Stimulated activated memory B cell treated with anti-CD40 and anti-IgM and Interleukin-4, amounts not matched to agents 10 μg/mL and 1 μg/mL and 100 μg/mL, for 72 hours (primary cell): ENCODE measurements at regions not wholly inside any gene's neighbourhood (a gene's known extent, or its start where the extent isn't known, plus 50 kb on each side); places are given as distances from the start of the nearest gene placed in this dataset.

ENCODE experiments used
- ATAC-seq: fragments of 150-1000 bp; cut with Tn5 transposase; 2 replicates; pipeline ENCODE4 v1.10.0; 2021
- H3K27ac Mint-ChIP-seq: one replicate; pipeline ENCODE4 v1.8.0; 2022; ENCODE audit warnings: mild to moderate bottlenecking, mixed read lengths
- H3K27me3 Mint-ChIP-seq: one replicate; pipeline ENCODE4 v1.8.0; 2022; ENCODE audit warnings: mixed read lengths
- H3K36me3 Mint-ChIP-seq: one replicate; pipeline ENCODE4 v1.8.0; 2022; ENCODE audit warnings: mixed read lengths
- H3K4me1 Mint-ChIP-seq: one replicate; pipeline ENCODE4 v1.8.0; 2022; ENCODE audit warnings: mixed read lengths
- H3K4me3 Mint-ChIP-seq: one replicate; pipeline ENCODE4 v1.8.0; 2022; ENCODE audit warnings: mild to moderate bottlenecking, moderate library complexity, mixed read lengths
- H3K9me3 Mint-ChIP-seq: one replicate; pipeline ENCODE4 v1.8.0; 2022; ENCODE audit warnings: mixed read lengths

DNA sequence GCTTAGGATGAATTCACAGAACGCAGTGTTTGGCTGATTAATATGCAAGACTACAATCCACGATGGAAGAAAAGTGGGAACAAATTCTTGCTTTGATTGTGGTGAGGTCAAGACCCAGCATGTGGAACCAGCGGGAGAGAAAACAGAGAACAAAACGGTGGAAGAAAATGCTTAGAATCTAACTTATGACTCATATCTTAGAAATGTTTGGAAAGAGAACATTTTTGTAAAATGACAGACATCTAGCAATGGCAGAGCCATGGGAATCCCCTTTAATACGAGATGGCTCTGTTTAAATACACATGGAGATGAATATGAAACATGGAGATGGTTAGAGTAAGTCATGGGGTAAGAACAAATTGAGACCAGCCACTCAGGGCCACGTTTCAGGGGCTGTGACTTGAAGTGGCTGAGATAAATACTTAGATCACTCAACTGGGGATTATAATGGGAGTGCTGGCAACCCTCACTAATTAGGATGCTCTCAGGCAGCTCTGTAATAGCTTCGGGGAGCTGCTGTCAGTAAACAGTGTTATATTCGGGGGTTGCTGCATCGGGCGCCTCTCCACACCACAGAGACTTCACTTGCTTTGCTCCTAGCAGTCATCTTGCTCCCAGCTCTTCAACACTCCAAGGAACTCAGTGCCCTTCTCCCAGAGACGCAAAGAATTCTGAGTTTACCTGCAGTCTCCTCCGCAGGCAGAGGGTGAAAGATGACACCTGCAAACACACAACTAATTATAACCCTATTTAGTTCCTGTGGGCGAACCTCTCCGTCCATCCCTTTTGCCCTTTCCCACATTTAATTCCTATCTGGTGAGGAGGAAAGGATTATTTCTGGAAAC lies 68.0 kb upstream of the ONECUT1 start:
- Mint-ChIP-seq H3K9me3 (no peaks in the 10 kb centered on the region), H3K27me3 (peaks cover 16% of the 10 kb centered on the region), H3K4me3 (no peak overlapping the region)

DNA sequence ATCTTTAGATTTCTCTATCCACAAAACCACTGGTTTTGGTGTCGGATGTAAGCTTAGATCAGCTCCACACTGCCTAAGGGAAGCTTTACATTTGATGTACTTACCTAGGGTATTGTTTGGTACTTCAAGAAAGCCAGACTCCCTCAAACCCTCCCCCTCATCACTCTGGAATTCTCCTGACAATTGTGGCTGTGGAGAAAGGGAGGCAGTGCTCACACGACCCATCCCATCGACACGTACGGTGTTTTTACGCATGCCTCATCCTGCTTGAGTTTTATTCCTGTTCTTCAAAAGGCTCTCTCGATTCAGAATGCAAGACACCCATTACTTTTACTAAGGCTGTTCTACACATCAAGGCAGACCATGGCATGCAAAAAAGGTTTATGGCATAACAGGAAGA lies 67.3 kb upstream of the ONECUT1 start:
- H3K9me3 Mint-ChIP-seq = no peaks in the 10 kb centered on the region
- H3K4me3 Mint-ChIP-seq = no peak overlapping the region
- H3K36me3 Mint-ChIP-seq = no peaks in the 10 kb centered on the region
- peaks cover 16% of the 10 kb centered on the region for H3K27me3 Mint-ChIP-seq
- H3K4me1 Mint-ChIP-seq = no peaks in the 10 kb centered on the region
- H3K27ac Mint-ChIP-seq = no peak overlapping the region
- ATAC-seq = no peak

More for the DNA sequence above, 68.0 kb upstream of the ONECUT1 start:
- no peaks in the 10 kb centered on the region for H3K4me1 Mint-ChIP-seq
- no peaks in the 10 kb centered on the region for H3K36me3 Mint-ChIP-seq
- H3K27ac Mint-ChIP-seq = no peak overlapping the region
- no peak for ATAC-seq

- Mint-ChIP-seq H3K27me3 (peaks cover 16% of the 10 kb centered on the region), H3K4me3 (no peak overlapping the region), H3K27ac (no peak overlapping the region), H3K9me3 (no peaks in the 10 kb centered on the region), H3K4me1 (no peaks in the 10 kb centered on the region), H3K36me3 (no peaks in the 10 kb centered on the region)
- no peak for ATAC-seq
These were observed 66.2 kb upstream of the ONECUT1 start for GRCh38 chr15:52856286-52856685.

DNA sequence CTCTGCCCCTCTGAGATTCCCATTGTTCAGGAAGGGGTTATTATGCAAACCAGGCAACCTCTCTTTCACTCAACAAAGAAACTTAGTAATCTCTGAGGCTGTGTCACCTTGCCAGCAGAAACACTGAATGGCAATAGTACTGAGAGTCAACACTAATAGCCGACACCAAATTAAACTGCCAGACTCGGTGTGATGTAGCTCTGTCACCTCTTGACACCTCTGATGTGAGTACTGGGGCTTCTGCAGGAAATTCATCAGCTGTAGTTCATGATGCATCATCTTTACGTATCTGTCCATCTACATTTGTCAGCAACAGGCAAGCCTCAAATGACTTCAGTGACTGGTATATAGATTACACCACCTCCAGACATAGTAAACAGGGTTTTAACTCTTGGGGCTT lies 65.0 kb upstream of the ONECUT1 start:
- no peak overlapping the region for H3K4me3 Mint-ChIP-seq
- no peaks in the 10 kb centered on the region for H3K9me3 Mint-ChIP-seq
- H3K27ac Mint-ChIP-seq = no peak overlapping the region
- H3K36me3 Mint-ChIP-seq = no peaks in the 10 kb centered on the region
- no peaks in the 10 kb centered on the region for H3K4me1 Mint-ChIP-seq
- no peak for ATAC-seq
- H3K27me3 Mint-ChIP-seq = peaks cover 16% of the 10 kb centered on the region

- no peak for ATAC-seq
- Mint-ChIP-seq H3K4me1 (no peaks in the 10 kb centered on the region), H3K9me3 (peaks cover 5% of the 10 kb centered on the region), H3K27me3 (peaks cover 31% of the 10 kb centered on the region), H3K4me3 (no peak overlapping the region), H3K36me3 (no peaks in the 10 kb centered on the region), H3K27ac (no peak overlapping the region)
These were observed 54.7 kb upstream of the ONECUT1 start for GRCh38 chr15:52844823-52845222.
